Peyer's patch (tissue), 4 donors: ENCODE measurements at regions not wholly inside any gene's neighbourhood (a gene's known extent, or its start where the extent isn't known, plus 50 kb on each side); places are given as distances from the start of the nearest gene placed in this dataset.

Source experiments
- CTCF ChIP-seq, 6 experiments: fragments of 450-650 bp in 4 of 6; fragments of 200-600 bp in 2 of 6; sonication (generic) in 1 of 6; IDR thresholded peaks; one replicate each; pipeline ENCODE4 v1.5.1; 2017 to 2019; ENCODE audit warnings: antibody characterized with exemption in 6 of 6, mild to moderate bottlenecking in 3 of 6, moderate library complexity in 1 of 6
- POLR2A ChIP-seq, 2 donors: fragments of 450-650 bp; IDR thresholded peaks; one replicate each; pipeline ENCODE4 v1.5.1; 2017; ENCODE audit warnings: antibody characterized with exemption in 2 of 2, mild to moderate bottlenecking in 2 of 2, moderate library complexity in 2 of 2

GRCh38 chr4:81343536-81343935, 128.2 kb downstream of the RASGEF1B start:
- TF ChIP-seq POLR2A (IDR thresholded peaks at IDR 0.05), result no peak
- TF ChIP-seq CTCF (IDR thresholded peaks at IDR 0.05), result no peak
